Epithelial cell of esophagus (primary cell): ENCODE measurements at regions not wholly inside any gene's neighbourhood (a gene's known extent, or its start where the extent isn't known, plus 50 kb on each side); places are given as distances from the start of the nearest gene placed in this dataset.

Source experiments
- DNase-seq: peaks from one replicate; pipeline ENCODE4 v3.0.0; 2010; ENCODE audit warnings: low read depth
- H3K4me3 ChIP-seq: 2 replicates; pipeline ENCODE4 v1.5.1; 2011; ENCODE audit warnings: mild to moderate bottlenecking, low read length, control low read depth
- CTCF ChIP-seq: IDR thresholded peaks from 2 replicates; pipeline ENCODE4 v1.5.1; 2011; ENCODE audit warnings: low read depth, mild to moderate bottlenecking, low read length, control low read depth, inconsistent platforms; ENCODE audit not compliant: insufficient read depth; ENCODE audit errors: missing control alignments

- no peak for DNase-seq
- no peak for TF ChIP-seq CTCF
- H3K4me3 ChIP-seq: no peak overlapping the region
These were observed 65.0 kb downstream of the SCG2 start for GRCh38 chr2:223537115-223537514.

GRCh38 chr2:223537651-223538601 lies 64.2 kb downstream of the SCG2 start:
- no peak for TF ChIP-seq CTCF
- no peak overlapping the region for H3K4me3 ChIP-seq
- peak; percentile 50 for DNase-seq

- no peak for TF ChIP-seq CTCF
- H3K4me3 ChIP-seq: no peak overlapping the region
- no peak for DNase-seq
These were observed 63.2 kb downstream of the SCG2 start for GRCh38 chr2:223538920-223539440.

- no peak for TF ChIP-seq CTCF
- DNase-seq: no peak
- no peak overlapping the region for H3K4me3 ChIP-seq
These were observed 60.6 kb downstream of the SCG2 start for GRCh38 chr2:223541546-223541945.

GRCh38 chr2:223542501-223542900 lies 59.7 kb downstream of the SCG2 start:
- TF ChIP-seq CTCF: no peak

GRCh38 chr2:223545406-223545805 lies 56.8 kb downstream of the SCG2 start:
- no peak for TF ChIP-seq CTCF

More at GRCh38 chr2:223542501-223542900, 59.7 kb downstream of the SCG2 start:
- no peak for DNase-seq
- no peak overlapping the region for H3K4me3 ChIP-seq

GRCh38 chr2:223545830-223546229 lies 56.3 kb downstream of the SCG2 start:
- TF ChIP-seq CTCF: no peak
- no peak for DNase-seq
- H3K4me3 ChIP-seq: no peak overlapping the region

More at GRCh38 chr2:223545406-223545805, 56.8 kb downstream of the SCG2 start:
- no peak for DNase-seq
- no peak overlapping the region for H3K4me3 ChIP-seq
